ENCODE measurements at regions not wholly inside any gene's neighbourhood (a gene's known extent, or its start where the extent isn't known, plus 50 kb on each side); places are given as distances from the start of the nearest gene placed in this dataset.

- TF ChIP-seq POLR2A (IDR thresholded peaks at IDR 0.05): no peak
- no peak overlapping the region for H3K27ac ChIP-seq
- DNase-seq (ENCODE audit: low spot score in 2 of 2): no peak
- no peaks in the 10 kb centered on the region for H3K4me1 ChIP-seq
- H3K9me3 ChIP-seq: no peaks in the 10 kb centered on the region
- H3K36me3 ChIP-seq: no peaks in the 10 kb centered on the region
- intact Hi-C loops (cut with DNase I; ENCODE audit: low total_unique reads): no loop called here
- H3K27me3 ChIP-seq: no peaks in the 10 kb centered on the region
- no peak overlapping the region for H3K4me3 ChIP-seq
Observed at GRCh38 chr13:105928048-105928447, 607.4 kb downstream of the EFNB2 start.

DNA sequence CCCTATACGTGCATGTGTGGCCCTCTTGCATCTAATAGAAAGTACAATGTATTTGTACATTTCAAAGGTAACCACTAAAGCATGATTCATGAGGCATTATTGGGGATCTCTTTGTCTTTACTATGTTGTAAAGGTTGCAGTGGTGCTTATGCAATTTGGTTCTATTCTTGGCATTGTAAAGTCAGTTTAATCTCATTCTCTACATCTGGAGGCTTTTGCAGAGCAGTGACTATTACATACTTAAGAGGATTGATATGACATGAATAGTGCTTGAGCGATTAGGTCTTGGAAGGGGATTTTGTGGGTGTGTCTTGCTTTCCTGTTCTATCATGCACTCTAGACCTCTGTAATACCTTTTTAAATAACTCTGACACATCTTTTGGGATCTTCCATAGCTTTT, 610.0 kb downstream of the EFNB2 start:
- TF ChIP-seq CTCF (IDR thresholded peaks at IDR 0.05): no peak
- no peaks in the 10 kb centered on the region for H3K9me3 ChIP-seq
- H3K27ac ChIP-seq: no peak overlapping the region
- no peaks in the 10 kb centered on the region for H3K36me3 ChIP-seq
- H3K27me3 ChIP-seq: no peaks in the 10 kb centered on the region
- no peak for DNase-seq (ENCODE audit: low spot score in 2 of 2)
- no peaks in the 10 kb centered on the region for H3K4me1 ChIP-seq
- no peak overlapping the region for H3K4me3 ChIP-seq
- intact Hi-C loops (cut with DNase I; ENCODE audit: low total_unique reads): no loop called here

DNA sequence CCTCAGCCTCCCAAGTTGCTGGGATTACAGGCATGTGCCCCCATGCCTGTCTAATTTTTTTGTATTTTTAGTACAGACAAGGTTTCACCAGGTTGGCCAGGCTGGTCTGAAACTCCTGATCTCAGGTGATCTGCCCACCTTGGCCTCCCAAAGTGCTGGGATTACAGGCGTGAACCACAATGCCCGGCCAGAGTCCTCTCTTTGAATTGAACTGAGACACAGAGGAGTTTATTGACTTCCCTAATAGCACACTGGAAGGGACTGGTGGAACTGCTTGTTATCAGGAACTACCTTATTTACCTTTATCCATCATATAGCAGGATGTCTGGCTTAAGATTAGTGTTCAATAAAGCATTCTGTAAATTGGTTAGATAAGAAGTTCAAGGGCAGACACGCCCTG, 613.8 kb downstream of the EFNB2 start:
- intact Hi-C loops (cut with DNase I; ENCODE audit: low total_unique reads): no loop called here
- H3K36me3 ChIP-seq: no peaks in the 10 kb centered on the region

DNA sequence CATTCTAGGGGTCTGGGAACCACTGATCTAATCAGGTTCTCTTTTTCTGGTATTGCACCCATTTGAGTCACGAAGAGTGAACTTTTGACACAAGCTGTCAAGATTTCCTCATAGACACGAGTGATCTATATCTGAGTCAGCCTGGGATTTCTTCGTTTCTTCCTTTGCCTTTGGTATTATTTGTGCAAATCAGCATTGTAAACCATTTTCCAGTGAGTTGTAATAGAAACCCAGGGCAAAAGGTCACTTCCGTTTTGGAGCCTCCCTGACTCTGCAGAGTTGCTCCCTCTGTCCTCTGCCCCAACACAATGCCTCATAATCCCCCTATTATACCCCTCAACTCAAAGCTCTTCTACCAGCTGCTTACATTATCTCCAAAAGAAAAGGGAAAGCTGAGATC, 615.1 kb downstream of the EFNB2 start:
- Histone ChIP-seq H3K27me3 (no peaks in the 10 kb centered on the region), H3K4me3 (no peak overlapping the region), H3K36me3 (no peaks in the 10 kb centered on the region), H3K27ac (no peak overlapping the region), H3K4me1 (no peaks in the 10 kb centered on the region), H3K9me3 (no peaks in the 10 kb centered on the region)
- DNase-seq (ENCODE audit: low spot score in 2 of 2): no peak
- intact Hi-C loops (cut with DNase I; ENCODE audit: low total_unique reads): no loop called here
- TF ChIP-seq POLR2AphosphoS5 (IDR thresholded peaks at IDR 0.05) (no peak), CTCF (IDR thresholded peaks at IDR 0.05) (no peak), POLR2A (IDR thresholded peaks at IDR 0.05) (no peak)

More for the DNA sequence above, 613.8 kb downstream of the EFNB2 start:
- TF ChIP-seq POLR2AphosphoS5 (IDR thresholded peaks at IDR 0.05) (no peak), CTCF (IDR thresholded peaks at IDR 0.05) (no peak), POLR2A (IDR thresholded peaks at IDR 0.05) (no peak)
- Histone ChIP-seq H3K27me3 (no peaks in the 10 kb centered on the region), H3K27ac (no peak overlapping the region), H3K4me1 (no peaks in the 10 kb centered on the region), H3K4me3 (no peak overlapping the region), H3K9me3 (no peaks in the 10 kb centered on the region)
- no peak for DNase-seq (ENCODE audit: low spot score in 2 of 2)

GRCh38 chr13:105918842-105919741, 616.4 kb downstream of the EFNB2 start:
- no peak overlapping the region for H3K4me3 ChIP-seq
- no peak for DNase-seq (ENCODE audit: low spot score in 2 of 2)
- TF ChIP-seq POLR2A (IDR thresholded peaks at IDR 0.05) (no peak), POLR2AphosphoS5 (IDR thresholded peaks at IDR 0.05) (no peak), CTCF (IDR thresholded peaks at IDR 0.05) (no peak)
- H3K9me3 ChIP-seq: no peaks in the 10 kb centered on the region
- intact Hi-C loops (cut with DNase I; ENCODE audit: low total_unique reads): no loop called here
- H3K27me3 ChIP-seq: no peaks in the 10 kb centered on the region
- H3K36me3 ChIP-seq: no peaks in the 10 kb centered on the region
- no peaks in the 10 kb centered on the region for H3K4me1 ChIP-seq
- no peak overlapping the region for H3K27ac ChIP-seq

Measured in breast epithelium (tissue), 4 donors.